ENCODE measurements at regions not wholly inside any gene's neighbourhood (a gene's known extent, or its start where the extent isn't known, plus 50 kb on each side); places are given as distances from the start of the nearest gene placed in this dataset.

DNA sequence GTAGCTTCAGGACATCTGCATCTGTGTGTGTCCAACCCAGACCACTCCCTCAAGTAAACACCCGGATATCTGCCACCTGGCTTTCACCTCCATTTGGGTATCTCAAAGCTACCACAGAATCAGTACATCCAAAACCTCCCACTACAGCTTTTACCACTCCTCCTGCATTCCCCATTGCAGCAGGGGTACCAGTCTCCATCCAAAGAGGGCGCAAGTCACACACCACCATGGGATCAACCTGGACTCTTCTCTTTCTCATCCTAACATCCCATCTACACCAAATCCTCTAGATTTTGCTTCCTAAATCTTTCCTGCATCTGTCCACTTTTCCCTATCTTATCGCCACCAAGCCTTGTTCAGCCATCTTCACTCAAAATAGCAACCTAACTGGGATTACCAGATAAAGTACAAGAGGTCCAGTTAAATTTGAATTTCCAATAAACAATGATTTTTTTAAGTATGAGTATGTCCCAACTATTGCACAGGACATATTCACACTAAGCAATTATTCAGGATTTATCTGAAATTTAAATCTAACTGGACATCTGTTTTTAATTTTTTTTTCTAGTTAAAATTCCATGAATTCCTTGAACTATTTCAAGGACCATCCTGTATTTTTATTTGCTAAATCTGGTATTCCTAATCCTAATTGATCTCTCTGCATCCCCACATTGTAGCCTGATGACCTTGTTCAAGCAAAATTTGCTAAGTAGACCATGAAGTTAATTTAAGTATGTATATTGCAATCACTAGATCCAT is 164.3 kb upstream of the MLN start:
- DNase-seq (ENCODE audit: low read depth) = no peak

DNA sequence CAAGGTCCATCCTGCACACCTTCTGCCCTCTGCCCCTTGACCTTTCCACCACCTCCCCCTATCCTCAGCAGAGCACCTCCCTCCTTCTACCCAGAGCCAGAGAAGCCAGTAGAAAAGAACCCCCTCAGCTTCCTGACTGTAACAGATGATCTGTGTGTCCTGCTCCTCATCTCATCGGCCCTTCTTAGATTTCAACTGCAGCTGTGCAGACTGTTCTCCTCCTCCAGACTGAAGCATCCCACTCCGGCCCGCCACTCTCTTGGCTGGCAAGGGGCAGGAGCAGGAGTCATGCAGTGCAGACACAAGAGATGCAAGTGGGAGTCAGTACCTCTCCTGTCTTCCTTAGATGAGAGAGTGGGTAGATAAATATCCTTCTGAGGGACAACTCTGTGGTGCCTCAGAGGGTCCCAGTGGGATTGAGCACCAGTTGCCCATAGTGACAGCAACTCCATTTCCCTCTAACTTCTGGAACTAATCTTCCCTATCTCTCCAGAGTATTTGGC is 163.5 kb upstream of the MLN start:
- no peak for DNase-seq (ENCODE audit: low read depth)

DNA sequence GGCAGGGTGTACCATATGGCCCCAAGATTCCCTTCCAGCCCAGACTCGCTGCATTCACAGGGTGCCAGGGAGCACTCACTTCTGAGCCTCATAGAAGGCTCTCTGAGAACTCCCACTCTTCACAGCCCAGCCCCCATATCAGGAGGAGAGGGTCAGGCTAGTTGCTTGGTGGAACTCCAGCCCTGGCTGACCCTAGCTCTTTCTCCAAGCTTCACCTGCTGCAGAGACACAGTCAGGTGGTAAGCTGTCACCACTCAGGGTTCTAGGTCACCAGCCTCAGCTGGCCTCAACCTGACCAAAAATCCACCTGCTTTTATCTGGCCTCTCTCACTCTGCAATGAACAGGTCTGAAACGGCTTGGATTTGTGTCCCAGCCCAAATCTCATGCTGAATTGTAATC is 162.7 kb upstream of the MLN start:
- no peak for DNase-seq (ENCODE audit: low read depth)

DNA sequence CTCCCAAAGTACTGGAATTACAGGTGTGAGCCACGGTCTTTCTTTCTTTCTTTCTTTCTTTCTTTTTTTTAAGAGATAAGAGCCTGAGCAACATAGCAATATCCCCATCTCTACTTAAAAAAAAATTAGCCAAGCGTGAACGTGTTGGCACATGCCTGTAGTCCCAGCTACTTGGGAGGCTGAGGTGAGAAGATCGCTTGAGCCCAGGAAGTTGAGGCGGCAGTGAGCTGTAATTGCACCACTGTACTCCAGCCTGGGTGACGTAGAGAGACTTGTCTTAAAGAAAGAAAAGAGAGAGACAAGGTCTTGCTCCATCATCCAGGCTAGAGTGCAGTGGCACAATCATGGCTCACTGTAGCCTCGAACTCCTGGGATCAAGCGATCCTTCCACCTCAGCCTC is 162.0 kb upstream of the MLN start:
- no peak for DNase-seq (ENCODE audit: low read depth)

DNA sequence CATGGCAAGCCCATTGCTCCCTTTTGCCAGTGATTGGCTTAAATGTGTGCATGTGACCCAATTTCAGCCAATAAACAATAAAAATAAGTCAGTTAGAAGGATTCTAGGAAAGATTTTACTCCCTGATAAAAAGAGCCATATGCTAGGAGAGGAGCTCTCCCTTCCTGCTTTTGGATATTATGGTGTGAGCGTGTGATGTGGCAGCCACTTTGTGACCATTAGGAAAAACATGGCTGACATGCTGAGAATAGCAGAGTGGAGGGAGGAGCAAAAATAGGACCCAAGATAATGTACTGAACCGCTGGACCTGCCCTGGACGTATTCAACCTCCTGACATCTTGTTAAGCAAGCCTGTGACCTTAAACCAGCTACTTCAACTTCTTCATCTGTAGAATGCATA is 160.6 kb upstream of the MLN start:
- no peak for DNase-seq (ENCODE audit: low read depth)

DNA sequence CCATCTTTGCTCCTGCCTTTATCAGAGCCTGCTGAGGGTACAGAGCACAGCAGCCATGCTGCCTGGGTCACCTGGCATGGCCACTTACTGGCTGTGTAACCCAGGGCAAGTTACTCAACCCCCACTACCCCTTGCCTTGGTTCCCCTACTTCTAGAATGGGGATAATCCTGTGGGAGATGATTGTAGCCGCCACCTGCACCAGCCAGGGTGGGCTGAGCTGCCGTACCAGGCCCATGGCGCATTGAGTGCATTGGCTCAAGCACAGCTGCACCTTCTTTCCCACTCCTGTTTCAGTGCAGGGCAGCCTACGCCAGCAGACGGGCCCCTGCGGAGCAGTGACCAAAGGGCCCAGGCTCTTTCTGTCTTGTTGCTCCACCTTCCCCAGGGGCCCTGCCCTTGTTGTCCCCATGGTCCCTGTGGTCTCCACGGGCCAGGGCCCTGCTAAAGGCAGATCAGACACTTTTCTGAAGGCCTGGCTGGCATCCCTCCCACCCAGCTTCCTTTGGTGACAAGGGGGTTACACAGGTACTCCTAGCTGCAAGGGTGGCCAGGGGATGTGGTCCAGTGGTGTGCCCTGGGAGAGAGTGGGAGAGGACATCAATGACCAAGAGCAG is 159.4 kb upstream of the MLN start:
- no peak for DNase-seq (ENCODE audit: low read depth)

DNA sequence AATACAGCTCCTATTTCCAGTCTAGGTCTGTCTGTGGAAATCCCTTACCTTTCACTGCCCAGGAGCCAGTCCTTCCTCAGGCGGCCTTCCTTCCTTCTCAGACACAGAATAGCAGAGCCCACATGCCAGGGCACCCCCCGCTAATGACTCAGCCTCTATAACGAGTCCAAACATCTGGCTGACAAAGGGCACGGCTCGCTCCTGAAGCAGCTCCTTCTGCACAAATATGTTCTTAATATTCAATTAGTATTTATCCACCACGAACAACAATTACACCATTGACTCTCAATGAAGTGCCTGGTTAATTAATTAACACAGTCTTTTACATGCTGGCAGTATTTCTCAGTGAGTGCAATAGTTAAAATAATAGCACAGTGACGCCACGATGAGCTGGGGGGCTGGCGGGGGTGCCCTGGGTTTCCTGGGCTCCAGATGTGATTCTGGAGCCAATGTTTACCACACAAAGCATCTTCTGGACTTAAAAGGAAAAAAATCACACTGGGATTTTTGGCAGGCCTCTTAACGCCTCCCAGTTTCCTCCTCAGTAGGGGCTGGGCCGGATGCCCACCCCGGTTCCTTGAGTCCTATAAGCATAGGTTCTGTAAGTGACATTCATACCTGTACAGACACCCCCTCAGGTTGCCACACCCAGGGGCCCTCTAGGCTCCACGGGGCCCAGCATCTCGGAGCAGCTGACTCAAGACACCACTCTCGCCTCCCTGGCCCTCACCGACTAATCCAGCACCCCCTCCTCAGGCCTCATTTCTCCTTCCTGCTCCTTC is 158.6 kb upstream of the MLN start:
- DNase-seq (ENCODE audit: low read depth) = no peak

DNA sequence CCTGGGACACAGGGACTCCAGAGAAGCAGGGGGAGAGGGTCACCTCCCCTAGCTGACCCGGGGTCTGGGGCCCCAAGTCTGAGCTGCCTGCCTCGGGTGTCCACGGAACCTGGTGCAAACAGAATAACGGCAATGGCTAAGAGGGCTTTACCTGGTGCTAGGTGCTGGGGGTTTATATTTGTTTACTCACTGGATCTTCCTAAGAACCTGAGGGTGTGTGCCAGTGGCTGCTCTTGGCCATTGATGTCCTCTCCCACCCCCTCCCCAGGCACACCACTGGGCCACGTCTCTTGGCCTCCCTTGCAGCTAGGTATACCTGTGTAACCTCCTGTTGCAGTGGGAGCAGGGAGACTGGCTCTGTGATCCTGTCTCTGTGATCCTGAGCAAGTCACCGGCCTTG is 157.9 kb upstream of the MLN start:
- DNase-seq (ENCODE audit: low read depth) = no peak

DNA sequence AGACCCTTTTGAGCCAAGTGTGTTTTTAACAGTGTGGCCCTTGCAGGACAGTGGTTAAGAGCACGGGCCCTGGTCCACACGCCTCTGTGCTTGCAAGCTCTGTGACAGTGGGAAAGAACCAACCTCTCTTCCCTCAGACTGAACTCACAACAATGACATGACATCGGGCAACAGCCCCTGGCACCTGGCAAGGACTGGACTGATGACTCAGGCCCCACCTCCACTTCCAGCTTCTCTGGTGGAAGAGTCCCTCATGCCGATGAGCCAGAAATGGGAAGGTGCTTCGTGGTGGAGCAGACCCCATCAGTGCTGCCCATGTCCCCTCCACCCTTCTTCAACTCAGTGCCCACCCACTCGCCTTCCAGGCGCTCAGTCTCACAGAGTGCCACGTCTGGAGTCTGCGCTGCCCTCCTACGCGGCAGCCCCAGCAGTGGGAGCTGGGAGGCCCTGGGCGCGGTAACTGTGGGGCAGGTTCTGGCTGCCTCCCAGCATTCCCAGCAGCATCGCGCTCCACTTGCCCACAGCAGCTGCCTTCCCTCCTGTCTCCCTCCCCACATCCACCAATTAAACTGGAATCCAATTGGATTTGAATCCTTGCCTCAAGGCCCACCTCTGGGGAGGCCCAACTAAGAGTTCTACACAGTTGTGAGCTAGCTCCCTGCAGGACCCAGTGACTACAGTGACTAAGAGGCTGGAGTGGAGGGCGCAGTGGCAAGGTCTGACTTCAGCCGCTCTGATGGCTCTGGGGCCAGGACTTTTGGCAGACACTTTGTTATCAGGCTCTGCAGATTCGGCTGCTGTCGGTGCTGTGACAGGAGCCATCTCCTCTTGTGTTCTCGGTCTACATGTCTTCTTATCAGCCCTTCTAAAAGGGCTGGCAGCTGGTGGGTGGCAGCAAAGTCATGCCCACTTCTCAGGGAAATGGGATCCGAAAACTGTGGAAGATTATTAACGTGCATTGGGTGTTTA is 156.8 kb upstream of the MLN start:
- DNase-seq (ENCODE audit: low read depth) = no peak

DNA sequence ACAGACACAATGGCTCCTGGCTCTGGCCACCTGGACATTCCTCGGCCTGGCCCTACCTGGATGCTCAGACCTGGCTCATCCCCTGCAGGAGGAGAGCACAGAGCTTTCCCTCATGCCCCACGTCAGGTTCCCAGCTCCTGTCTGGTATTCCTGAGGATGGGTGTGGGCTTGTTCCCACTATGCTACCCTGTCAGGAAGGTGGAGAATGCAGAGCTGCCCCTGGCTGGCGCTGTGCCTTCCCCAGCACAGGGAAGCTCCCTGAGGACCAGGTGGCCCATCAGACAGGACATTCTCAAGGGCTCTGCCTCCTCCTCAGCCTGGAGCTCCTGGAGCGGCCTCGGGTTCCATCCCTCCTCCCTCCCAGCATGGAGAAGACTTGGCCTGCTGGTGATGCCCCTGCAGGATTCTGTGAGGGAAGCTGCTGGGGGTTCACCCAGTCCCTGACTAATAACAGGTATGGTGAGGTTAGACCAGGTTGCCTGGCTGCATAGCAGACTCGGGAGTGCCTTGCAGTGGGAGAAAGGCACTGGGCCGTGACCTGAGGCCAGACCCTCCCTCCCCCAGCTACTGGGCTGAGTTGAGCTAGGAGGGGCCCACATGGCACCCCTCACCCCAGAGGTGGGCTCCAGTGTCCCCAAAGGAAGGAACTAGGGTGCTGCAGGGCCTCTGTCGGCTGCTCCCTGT is 156.0 kb upstream of the MLN start:
- no peak for DNase-seq (ENCODE audit: low read depth)

DNA sequence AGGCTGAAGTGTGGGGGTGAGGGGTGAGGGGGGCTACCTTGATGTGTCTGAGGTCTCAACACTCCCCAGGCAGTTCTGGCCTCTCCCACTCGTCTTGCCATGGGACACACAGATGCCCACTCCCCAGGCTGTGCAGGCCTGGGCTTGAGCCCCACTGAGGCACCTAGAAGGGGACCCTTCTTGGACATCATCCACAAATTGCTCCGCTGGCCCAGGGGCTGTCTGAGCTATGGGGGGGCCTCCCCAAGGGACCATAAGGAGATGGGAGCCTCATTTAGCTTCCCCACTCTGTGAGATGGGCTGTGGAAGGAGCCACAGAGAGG is 155.5 kb upstream of the MLN start:
- no peak for DNase-seq (ENCODE audit: low read depth)

DNA sequence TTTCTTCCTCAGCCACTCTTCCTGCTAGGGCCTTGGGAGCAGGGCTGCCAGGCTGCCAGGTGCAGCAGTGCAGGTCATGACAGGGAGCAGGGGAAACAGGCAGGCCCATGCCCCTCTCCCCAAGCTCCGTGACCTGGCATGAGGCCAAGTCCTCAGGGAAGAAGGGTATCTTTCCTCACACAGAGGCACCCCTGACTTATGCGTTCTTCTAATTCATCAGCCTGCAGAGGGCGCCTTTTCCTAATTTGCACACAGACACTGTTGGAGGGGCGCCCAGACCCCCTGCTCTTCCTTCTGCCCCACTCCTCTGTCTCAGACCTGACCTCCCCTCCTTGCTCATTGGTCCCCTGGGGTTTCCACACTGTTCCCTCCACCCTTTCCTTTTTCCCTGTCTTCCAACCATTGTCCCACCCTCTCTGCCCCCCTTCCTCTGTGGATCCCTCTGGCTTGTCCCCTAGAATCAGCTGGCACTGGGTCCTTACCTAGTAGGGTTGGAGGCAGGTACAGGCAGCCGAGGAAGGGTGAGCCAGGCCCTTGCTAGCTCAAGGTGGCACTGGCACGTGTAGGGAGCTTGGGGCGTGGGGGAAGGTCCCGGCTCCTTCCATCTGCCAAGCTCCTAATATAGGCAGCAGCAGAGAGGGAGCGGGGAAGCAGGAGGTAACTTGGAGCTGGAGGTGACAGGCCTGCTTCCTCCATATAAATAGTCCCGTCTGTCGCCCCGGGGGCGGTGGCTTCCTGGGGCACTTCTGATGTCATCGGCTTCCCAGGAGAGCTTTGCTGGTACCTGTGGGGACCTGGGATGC is 154.9 kb upstream of the MLN start:
- DNase-seq (ENCODE audit: low read depth) = no peak

DNA sequence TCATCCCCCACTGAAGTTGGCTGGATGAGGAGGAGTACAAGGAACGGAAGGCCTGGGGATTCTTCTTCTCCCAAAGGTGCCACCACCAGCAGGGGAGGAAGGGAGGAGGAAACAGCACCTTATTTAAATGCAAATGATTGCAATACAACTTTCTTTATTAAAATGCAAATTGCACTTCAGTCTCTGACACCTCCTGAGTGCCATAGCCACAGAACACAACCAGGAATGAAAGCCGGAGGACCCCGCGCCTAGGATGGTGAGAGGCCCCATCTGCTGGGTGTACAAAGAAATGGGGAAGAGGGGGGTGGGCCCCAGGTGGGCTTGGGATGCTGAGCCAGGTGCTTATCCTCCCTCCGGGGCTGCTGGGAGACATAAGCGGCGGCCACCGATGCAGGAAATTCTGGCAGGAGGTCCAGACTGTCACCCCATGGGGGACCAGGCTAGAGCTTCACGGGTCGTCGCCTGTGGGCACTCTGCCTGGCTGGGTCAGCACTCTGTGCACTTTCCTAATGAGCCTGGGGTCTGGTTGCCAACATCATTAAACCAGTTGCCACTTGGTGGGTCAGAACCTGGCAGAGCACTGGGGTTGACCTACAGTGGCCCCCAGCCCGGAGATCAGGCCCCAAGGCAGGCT is 154.2 kb upstream of the MLN start:
- DNase-seq (ENCODE audit: low read depth) = no peak

DNA sequence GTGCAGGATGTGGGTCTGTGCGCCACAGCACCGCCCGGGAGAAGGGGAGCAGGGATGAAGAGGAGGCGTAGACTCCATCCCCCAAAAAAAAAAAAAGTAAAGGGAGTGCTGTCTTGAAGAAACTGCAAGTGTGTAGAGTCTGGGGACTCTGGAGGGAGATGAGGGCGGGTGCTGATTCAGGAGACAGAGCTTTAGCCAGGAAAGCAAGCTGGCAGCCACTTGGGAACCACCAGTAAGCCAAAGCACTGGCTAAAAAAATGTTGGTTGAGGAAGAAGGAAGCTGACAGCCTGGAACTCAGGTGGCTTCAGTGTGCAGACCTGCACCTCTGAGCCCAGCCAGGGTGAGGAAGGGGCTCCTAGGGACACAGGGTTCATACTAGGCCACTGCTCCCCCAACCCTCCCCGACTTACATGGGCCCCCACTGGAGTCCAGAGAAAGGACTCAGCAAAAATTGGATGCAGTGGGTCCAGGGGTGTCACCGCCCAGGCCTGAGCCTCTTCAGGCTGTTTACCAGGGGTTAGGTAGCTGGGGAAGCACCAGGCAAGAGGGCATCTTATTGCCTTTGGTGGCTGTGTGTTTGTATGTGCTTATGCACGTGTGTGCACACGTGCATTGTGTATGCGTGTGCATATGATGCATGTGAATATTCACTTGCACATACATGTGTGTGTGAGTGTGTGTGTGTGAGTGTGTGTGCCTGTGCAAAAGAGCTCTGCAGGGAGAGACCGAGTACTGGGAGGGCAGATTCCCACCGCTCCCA is 153.5 kb upstream of the MLN start:
- DNase-seq (ENCODE audit: low read depth) = no peak

DNA sequence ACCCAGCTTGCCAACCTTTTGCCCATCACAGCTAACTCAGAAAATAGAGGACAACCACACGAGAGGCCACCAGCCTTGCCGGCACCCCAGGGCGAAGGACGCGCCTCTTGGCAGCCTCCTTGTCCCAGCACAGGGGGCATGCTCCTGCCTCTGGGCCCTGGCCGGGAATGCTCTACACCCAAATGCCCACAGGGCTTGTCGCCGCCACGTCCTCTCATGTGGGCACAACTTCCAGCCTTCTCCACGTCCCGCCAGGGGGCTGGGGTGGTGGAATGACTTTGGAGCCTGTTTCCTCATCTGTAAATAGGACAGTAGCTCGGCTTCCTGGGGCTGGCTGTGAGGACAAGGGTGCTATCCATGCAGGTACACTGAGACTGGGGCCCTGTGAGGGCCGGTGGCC is 152.4 kb upstream of the MLN start:
- DNase-seq (ENCODE audit: low read depth) = no peak

DNA sequence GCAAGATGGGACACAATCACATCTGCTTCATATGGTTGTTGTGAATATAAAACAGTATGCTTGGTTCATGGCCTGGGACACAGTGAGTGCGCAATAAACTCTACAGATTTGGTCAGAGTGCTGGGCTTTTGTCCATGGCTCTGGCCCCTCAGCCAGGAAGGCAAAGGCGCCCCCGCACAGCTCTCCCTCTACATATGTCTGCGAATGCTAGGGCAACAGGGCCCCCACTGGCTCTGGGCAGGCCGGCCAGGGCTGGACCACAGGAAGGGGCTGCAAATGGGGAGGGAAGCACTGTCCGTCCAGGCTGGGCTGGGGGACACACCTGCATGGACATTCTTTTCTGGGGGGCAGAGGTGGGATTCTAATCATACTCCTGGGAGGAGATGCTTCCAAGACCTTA is 151.8 kb upstream of the MLN start:
- no peak for DNase-seq (ENCODE audit: low read depth)

DNA sequence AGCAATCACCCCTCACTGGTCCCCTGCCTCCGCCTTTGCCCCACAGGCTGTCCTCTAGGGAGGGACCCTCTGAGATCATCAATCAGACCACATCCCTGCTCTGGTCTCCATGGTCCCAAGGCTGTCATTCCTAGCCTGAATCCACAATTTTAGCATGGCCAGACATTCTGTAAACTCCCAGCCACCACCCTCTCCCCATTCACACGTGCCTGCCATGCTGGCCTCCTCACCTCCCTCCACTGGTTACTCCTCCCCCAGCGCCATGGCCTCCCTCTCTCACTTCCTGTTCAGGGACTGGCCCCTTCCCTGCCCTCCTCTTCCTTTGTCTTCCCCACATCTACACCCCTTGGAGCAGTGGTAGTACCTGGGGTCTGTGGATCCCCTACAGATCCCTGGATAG is 150.7 kb upstream of the MLN start:
- no peak for DNase-seq (ENCODE audit: low read depth)

DNA sequence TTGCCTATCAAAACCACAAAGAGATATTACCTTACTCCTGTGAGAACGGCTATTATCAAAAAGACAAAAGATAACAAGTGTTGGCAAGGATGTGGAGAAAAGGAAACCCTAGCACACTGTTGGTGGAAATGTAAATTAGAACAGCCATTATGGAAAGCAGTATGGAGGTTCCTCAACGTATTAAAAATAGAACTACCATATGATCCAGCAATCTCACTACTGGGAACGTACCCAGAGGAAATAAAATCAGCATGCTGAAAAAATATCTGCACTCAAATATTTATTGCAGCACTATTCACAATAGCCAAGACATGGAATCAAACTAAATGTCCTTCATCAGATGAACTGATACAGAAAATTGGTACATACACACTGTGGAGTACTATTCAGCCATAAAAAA is 149.4 kb upstream of the MLN start:
- DNase-seq (ENCODE audit: low read depth) = no peak

DNA sequence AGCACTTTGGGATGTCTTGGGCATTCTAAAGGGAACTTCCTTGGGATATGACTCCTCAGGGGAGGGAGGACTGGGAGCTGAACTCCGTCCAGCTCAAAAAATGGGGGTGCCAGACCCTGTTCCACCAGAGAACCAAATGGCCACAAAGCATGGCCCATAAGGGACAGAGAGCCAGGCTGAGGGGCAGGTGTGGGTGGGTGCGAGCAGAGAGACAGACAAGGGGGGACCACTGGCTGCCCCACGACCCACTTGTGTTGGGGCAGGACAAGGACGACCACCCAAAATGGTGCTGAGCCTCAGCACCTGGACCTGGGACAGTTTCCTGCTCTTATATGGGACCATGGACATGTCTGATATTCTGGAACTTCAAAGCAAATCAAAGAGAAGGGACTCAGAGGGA is 148.2 kb upstream of the MLN start:
- no peak for DNase-seq (ENCODE audit: low read depth)
